GM12891 (cell line): ENCODE measurements at regions not wholly inside any gene's neighbourhood (a gene's known extent, or its start where the extent isn't known, plus 50 kb on each side); places are given as distances from the start of the nearest gene placed in this dataset.
"Not testable (repeated sequence)": the region's sequence is repeated elsewhere in the genome, so short reads cannot be mapped to it uniquely, and the experiment has no call there.

ENCODE experiments used
- DNase-seq: peaks from one replicate; pipeline ENCODE4 v3.0.0; 2011; ENCODE audit warnings: low spot score; ENCODE audit not compliant: insufficient read length
- FAIRE-seq: peaks from 2 replicates; lab custom pipeline; 2011; peaks lifted over from hg19 to GRCh38; lab: Jason Lieb, UNC
- PAX5 ChIP-seq: IDR thresholded peaks from 2 replicates; pipeline ENCODE4 v1.6.1; 2011; ENCODE audit warnings: low read length, moderate library complexity, mild to moderate bottlenecking; ENCODE audit not compliant: insufficient read depth, severe bottlenecking
- POLR2A ChIP-seq: IDR thresholded peaks from 2 replicates; pipeline ENCODE4 v1.6.1; 2011; ENCODE audit warnings: low read depth, low read length, control low read depth
- POLR2AphosphoS5 ChIP-seq: IDR thresholded peaks from 2 replicates; pipeline ENCODE4 v1.6.1; 2011; ENCODE audit warnings: low read depth, low read length, control low read depth
- POU2F2 ChIP-seq: IDR thresholded peaks from 2 replicates; pipeline ENCODE4 v1.6.1; 2011; ENCODE audit warnings: low read depth, mild to moderate bottlenecking, control low read depth, low read length, moderate library complexity
- SPI1 ChIP-seq: IDR thresholded peaks from 2 replicates; pipeline ENCODE4 v1.6.1; 2011; ENCODE audit warnings: low read depth, low read length, control low read depth
- TAF1 ChIP-seq: IDR thresholded peaks from 2 replicates; pipeline ENCODE4 v1.6.1; 2011; ENCODE audit warnings: low read depth, low read length, control low read depth

DNA sequence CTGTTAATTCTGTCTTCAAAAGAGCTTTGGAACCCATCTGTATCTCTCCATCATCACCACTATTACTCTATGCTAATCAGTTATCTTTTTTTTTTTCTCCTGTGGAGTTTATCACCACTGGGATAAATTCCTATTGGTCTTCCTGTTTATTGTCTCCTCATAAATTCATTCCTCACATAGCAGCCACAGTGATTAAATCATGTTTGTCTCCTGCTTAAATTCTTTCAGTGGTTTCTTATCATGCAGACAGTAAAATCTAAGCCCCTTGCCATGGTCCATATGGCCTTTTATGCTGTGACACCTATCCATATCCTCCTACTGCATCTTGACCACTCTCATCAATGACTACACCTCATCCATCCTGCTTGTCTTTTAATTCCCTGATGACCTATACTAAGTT is 239.8 kb upstream of the ZEB2 start:
- no peak for FAIRE-seq
- DNase-seq = no peak
- TF ChIP-seq POLR2AphosphoS5 (no peak), TAF1 (no peak), PAX5 (no peak), SPI1 (no peak), POU2F2 (no peak), POLR2A (no peak)

DNA sequence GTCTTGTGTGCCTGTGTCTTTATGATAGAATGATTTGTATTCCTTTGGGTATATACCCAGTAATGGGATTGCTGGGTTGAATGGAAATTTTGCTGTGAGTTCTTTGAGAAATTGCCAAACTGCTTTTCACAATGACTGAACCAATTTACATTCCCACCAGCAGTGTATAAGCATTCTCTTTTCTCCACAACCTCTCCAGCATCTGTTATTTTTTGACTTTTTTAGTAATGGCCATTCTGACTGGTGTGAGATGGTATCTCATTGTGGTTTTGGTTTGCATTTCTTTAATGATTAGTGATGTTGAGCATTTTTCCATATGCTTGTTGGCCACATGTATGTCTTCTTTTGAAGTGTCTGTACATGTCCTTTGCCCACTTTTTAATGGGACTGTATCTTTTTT is 238.3 kb upstream of the ZEB2 start:
- not testable (repeated sequence) for FAIRE-seq

DNA sequence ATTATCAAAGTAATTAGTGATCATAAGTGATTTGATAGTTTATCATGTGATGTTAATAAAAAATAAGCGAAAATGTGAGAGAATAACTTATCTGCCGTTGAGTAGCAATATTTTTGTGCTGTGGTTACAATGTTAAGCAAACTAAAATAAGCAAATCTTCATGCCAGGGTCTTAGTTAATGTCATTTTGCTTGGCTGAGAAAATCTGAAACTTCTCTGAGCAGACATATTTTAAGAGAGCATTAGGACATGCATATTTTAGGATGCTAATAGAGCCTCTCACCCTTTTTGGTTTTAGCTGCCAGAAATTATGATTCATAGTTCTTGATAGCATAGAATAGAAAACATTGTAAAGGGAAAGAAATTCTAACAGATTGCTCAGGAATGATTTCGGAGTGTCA is 233.5 kb upstream of the ZEB2 start:
- TF ChIP-seq POU2F2 (no peak), PAX5 (no peak), POLR2A (no peak), SPI1 (no peak), POLR2AphosphoS5 (no peak), TAF1 (no peak)
- no peak for DNase-seq
- no peak for FAIRE-seq

More for the DNA sequence above, 238.3 kb upstream of the ZEB2 start:
- not testable (repeated sequence) for DNase-seq

DNA sequence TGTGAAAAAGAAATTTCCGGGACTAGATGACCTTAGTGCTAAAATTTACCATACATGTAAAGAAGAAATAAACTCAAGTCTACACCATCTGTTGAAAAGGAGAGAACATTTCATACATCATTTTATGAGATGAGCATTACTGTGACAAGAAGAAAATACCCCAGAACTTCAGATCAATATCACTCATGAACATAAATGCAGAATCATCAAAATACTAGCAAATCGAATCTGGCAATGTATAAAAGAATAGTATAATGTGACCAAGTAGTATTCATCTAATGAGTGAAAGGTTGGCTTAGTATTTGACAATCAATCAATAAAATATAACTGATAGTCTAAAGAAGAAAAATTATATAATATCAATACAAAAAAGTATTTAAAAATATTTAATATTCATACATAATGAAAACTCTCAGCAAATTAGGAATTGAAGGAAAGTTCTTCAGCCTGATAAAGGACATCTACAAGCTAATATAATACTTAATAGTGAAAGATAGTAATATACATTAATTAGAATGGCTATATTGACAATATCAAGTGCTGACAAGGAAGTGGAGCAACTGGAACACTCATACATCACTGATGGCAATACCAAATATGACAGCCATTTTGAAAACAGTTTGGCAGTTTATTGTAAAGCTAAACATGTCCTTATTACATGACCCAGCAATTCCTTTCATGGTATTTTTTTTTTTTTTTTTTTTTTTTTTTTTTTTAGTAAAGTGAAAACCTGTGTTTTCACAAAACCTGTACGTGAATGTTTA is 231.4 kb upstream of the ZEB2 start:
- FAIRE-seq (no peak), DNase-seq (no peak)
- TF ChIP-seq PAX5 (no peak), SPI1 (no peak), TAF1 (no peak), POLR2A (no peak), POLR2AphosphoS5 (no peak), POU2F2 (no peak)

DNA sequence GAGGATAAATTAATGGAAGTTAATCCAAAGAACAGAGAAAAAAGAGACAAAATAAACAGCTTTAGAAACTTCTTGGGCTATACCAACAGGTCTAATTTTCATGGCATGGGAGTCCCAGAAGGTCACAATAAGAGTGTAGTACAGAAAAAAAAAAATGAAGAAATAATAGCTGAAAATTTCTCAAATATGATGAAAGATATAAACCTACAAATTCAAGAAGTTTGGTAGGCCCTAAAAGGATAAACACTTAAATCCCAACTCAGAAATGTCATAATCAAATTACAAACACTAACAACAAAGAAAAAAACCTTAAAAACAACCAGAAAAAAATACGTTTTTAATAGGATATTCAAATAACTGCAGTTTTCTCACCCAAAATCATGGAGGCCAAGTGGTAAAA is 229.3 kb upstream of the ZEB2 start:
- DNase-seq (no peak), FAIRE-seq (no peak)
- TF ChIP-seq POLR2AphosphoS5 (no peak), SPI1 (no peak), PAX5 (no peak)

DNA sequence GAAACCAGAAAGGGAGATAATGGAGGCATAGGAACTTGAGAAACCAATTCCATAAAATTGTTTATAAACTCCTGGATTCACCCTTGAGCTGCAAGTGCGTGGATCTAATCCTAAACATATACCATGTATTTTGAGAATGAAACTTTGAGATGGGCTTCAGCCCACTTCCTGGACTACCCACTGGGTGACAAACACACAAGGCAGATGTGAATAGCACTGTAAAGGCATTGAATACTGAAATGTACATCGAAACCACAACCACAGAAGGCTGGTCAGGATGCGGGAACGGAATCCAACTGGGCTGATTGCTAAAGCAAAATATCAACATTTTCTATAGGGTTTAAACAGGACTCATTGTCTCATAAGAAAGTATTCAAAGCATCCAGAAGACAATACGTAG is 228.5 kb upstream of the ZEB2 start:
- TF ChIP-seq POU2F2 (no peak), SPI1 (no peak), TAF1 (no peak), POLR2AphosphoS5 (no peak), POLR2A (no peak), PAX5 (no peak)
- FAIRE-seq = no peak
- DNase-seq = no peak

DNA sequence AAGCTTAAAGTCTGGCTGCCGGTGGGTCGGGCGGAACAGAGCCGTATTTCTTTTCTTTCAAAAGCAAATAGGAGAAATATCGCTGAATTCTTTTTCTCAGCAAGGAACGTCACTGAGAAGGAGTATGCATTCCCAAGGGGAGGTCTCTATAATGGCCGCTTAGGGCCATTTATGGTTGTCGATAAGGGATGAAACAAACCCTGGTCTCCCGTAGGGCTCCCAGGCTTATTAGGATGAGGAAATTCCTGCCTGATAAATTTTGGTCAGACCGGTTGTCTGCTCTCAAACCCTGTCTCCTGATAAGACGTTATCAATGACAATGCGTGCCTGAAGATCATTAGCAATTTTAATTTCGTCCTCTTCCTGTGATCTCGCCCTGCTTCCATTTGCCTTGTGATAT is 227.7 kb upstream of the ZEB2 start:
- TF ChIP-seq POU2F2 = no peak
- no peak for TF ChIP-seq PAX5
- TF ChIP-seq SPI1 = no peak
- TF ChIP-seq TAF1 = no peak
- no peak for TF ChIP-seq POLR2A
- TF ChIP-seq POLR2AphosphoS5 = no peak
- DNase-seq (no peak), FAIRE-seq (no peak)

DNA sequence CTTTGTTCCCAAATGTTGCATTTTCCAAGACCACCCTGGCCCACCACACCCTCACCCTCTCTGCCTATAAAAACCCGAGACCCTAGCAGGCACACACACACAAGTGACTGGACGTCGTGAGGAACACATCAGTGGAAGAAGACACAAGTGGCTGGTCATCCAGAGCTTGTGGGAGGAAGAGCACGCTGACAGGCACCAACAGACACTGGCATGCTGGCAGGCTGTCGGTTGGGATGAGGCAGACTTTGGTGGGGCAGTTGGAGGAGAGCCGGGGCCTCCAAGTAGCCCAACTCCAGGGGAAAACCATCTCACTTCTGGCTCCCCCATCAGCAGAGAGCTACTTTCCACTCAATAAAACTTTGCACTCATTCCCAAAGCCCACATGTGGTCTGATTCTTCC is 225.5 kb upstream of the ZEB2 start:
- no peak for FAIRE-seq
- TF ChIP-seq POU2F2 (no peak), TAF1 (no peak), POLR2AphosphoS5 (no peak), SPI1 (no peak), POLR2A (no peak), PAX5 (no peak)
- DNase-seq = no peak

DNA sequence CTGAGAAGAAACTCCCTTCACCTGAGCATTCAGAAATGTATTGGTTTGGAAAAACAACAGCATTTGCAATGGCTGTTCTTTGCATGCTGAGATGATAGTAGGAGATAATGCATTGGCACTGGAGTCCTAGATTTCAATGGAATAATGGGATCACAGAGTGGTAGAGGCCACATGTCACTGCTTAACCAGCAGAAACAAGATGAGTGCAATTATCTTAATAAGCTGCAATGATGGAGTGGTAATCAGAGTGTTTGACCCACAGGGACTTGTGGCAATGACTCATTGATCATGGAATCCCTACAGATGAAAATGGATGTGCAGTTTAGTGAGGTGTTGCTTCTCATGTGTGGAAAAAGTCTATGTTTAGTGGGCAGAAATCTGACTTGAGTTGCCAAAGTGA is 218.8 kb upstream of the ZEB2 start:
- FAIRE-seq = no peak
- DNase-seq = no peak
- no peak for TF ChIP-seq POLR2A
- no peak for TF ChIP-seq SPI1
- no peak for TF ChIP-seq PAX5
- no peak for TF ChIP-seq POU2F2
- TF ChIP-seq POLR2AphosphoS5 = no peak
- no peak for TF ChIP-seq TAF1

DNA sequence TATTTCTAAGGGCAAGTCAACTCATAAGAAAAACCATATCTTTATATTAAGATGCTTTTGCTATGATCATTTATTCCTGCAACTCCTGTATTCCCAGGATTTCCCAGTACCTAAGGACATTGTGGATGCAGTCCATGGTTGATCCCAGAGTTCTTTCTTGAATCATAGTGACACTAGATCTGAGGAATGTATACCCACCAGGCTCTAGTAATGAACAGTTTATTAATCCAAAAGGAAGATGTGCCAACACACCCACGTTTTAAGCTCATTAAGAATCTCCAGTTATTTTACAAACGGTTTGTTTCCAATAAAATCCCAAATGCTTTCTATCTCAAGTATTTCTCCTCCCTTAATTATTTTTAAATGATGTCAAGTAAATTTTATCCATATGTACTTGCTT is 210.8 kb upstream of the ZEB2 start:
- no peak for DNase-seq
- FAIRE-seq = no peak
- TF ChIP-seq POLR2AphosphoS5 = no peak
- no peak for TF ChIP-seq POLR2A
- TF ChIP-seq TAF1 = no peak
- no peak for TF ChIP-seq PAX5
- no peak for TF ChIP-seq SPI1
- TF ChIP-seq POU2F2 = no peak

DNA sequence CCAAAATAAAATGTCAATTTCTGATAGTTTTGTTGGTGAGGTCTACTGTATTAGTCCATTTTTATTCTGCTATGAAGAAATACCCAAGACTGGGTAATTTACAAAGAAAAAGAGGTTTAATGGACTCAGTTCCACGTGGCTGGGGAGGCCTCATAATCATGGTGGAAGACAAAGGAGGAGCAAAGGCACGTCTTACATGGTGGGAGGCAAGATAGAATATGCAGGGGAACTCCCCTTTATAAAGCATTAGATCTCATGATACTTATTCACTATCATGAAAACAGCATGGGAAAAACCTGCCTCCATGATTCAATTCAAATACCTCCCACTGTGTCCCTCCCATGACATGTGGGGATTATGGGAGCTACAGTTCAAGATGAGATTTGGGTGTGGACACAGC is 204.5 kb upstream of the ZEB2 start:
- not testable (repeated sequence) for FAIRE-seq, DNase-seq
